MM.1S (cell line): ENCODE measurements at regions not wholly inside any gene's neighbourhood (a gene's known extent, or its start where the extent isn't known, plus 50 kb on each side); places are given as distances from the start of the nearest gene placed in this dataset.

Experiments used
- EZH2phosphoT487 ChIP-seq: fragments of 300-600 bp; sonication (generic); IDR thresholded peaks from 2 replicates; pipeline ENCODE4 v1.6.1; 2018; ENCODE audit warnings: antibody characterized with exemption, low read length
- TF ChIP-seq, protein P1 (sequence below): fragments of 300-600 bp; sonication (generic); IDR thresholded peaks from 2 replicates; pipeline ENCODE4 v1.5.1; 2016; ENCODE audit warnings: antibody characterized with exemption, low read length, mixed read lengths

DNA sequence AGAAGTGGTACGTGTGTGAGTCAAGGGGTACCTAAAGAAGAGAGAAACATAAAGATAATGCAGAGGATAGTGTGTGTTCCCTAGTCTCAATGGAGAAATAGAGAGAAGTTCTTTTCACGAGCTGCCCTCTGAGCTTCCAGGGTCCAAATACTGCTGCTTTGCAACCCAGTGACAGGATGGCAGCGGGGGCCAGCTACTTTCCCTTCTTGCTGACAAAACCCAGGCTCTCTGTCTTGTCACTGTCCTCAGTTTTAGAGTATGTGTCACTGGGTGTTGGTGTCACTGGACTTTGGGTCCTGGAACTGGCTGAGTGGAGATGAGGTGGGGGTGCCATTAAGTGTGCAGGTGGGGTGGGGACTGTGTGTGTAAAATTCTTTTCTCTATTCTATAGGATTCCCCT, 265.6 kb downstream of the CDC5L start:
- no peak for TF ChIP-seq EZH2phosphoT487
- TF ChIP-seq, protein P1, sequence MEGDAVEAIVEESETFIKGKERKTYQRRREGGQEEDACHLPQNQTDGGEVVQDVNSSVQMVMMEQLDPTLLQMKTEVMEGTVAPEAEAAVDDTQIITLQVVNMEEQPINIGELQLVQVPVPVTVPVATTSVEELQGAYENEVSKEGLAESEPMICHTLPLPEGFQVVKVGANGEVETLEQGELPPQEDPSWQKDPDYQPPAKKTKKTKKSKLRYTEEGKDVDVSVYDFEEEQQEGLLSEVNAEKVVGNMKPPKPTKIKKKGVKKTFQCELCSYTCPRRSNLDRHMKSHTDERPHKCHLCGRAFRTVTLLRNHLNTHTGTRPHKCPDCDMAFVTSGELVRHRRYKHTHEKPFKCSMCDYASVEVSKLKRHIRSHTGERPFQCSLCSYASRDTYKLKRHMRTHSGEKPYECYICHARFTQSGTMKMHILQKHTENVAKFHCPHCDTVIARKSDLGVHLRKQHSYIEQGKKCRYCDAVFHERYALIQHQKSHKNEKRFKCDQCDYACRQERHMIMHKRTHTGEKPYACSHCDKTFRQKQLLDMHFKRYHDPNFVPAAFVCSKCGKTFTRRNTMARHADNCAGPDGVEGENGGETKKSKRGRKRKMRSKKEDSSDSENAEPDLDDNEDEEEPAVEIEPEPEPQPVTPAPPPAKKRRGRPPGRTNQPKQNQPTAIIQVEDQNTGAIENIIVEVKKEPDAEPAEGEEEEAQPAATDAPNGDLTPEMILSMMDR = no peak
